H1 (cell line): ENCODE measurements at regions not wholly inside any gene's neighbourhood (a gene's known extent, or its start where the extent isn't known, plus 50 kb on each side); places are given as distances from the start of the nearest gene placed in this dataset.

Experiments
- CTCF ChIA-PET: fragments of 300-600 bp; sonication (Branson Sonifier 250); formaldehyde crosslinking; loops from one replicate; lab custom pipeline; 2021; ENCODE audit not compliant: partially characterized antibody; lab: Charles Lee
- POLR2A ChIA-PET: fragments of 300-600 bp; sonication (Branson Sonifier 250); formaldehyde crosslinking; loops from one replicate; lab custom pipeline; 2021; ENCODE audit warnings: inconsistent platforms; ENCODE audit not compliant: partially characterized antibody; lab: Charles Lee
- DNase-seq, 2 experiments: peaks; one replicate each; pipeline versions ENCODE4 v3.0.0 to v3.0.0-alpha.2; 2010 to 2022; ENCODE audit warnings: low spot score in 2 of 2, low read depth in 1 of 2, mixed read lengths in 1 of 2
- FAIRE-seq: peaks from 2 replicates; lab custom pipeline; 2011; peaks lifted over from hg19 to GRCh38; lab: Jason Lieb, UNC
- H2AFZ ChIP-seq: 2 replicates; pipeline ENCODE4 v1.8.1; 2012; ENCODE audit warnings: low read length, inconsistent platforms
- H2AK5ac ChIP-seq: 2 replicates; pipeline ENCODE4 v1.6.1; 2013; ENCODE audit warnings: low read depth, low read length
- H2BK120ac ChIP-seq: replicated peaks from 2 replicates; pipeline ENCODE3; 2013; ENCODE audit warnings: low read depth, low read length, inconsistent platforms
- H2BK12ac ChIP-seq: 2 replicates; pipeline ENCODE4 v1.6.1; 2013; ENCODE audit warnings: low read depth, low read length
- H2BK15ac ChIP-seq: 2 replicates; pipeline ENCODE4 v1.6.1; 2013; ENCODE audit warnings: low read length
- H2BK20ac ChIP-seq: 2 replicates; pipeline ENCODE4 v1.6.1; 2013; ENCODE audit warnings: low read length
- H2BK5ac ChIP-seq: 2 replicates; pipeline ENCODE4 v1.6.1; 2013; ENCODE audit warnings: low read depth, low read length
- H3K14ac ChIP-seq: 2 replicates; pipeline ENCODE4 v1.6.1; 2013; ENCODE audit warnings: inconsistent platforms; ENCODE audit not compliant: insufficient read length
- H3K18ac ChIP-seq: 2 replicates; pipeline ENCODE4 v1.6.1; 2013; ENCODE audit warnings: low read length; ENCODE audit errors: extremely low read depth
- H3K23ac ChIP-seq: 2 replicates; pipeline ENCODE4 v1.6.1; 2013; ENCODE audit warnings: inconsistent platforms; ENCODE audit not compliant: insufficient read length
- H3K23me2 ChIP-seq: 2 replicates; pipeline ENCODE4 v1.6.1; 2013; ENCODE audit warnings: low read depth, low read length
- H3K27ac ChIP-seq: 2 replicates; pipeline ENCODE4 v1.6.1; 2011; ENCODE audit warnings: low read depth, low read length, inconsistent platforms
- H3K27me3 ChIP-seq, 4 experiments: replicated peaks in 1 of 4; 1 replicate in 1 of 4; 2 replicates in 3 of 4; pipeline versions ENCODE4 v1.6.1 to v1.8.1; 2011 to 2013; ENCODE audit warnings: low read length in 3 of 4, mild to moderate bottlenecking in 3 of 4, inconsistent platforms in 2 of 4, mixed read lengths in 2 of 4, moderate library complexity in 1 of 4; ENCODE audit not compliant: control insufficient read depth in 3 of 4, insufficient read depth in 3 of 4; ENCODE audit errors: extremely low read depth in 1 of 4
- H3K36me3 ChIP-seq, 4 experiments: 2 replicates each; pipeline versions ENCODE4 v1.6.1 to v1.8.1; 2011 to 2013; ENCODE audit warnings: mild to moderate bottlenecking in 4 of 4, low read length in 3 of 4, moderate library complexity in 2 of 4, control low read depth in 1 of 4, inconsistent platforms in 1 of 4; ENCODE audit not compliant: insufficient read depth in 4 of 4, control insufficient read depth in 2 of 4
- H3K4ac ChIP-seq: replicated peaks from 2 replicates; pipeline ENCODE3; 2013; ENCODE audit warnings: low read length, low read depth, mixed read lengths, inconsistent platforms; ENCODE audit not compliant: insufficient read length
- H3K4me1 ChIP-seq, 4 experiments: replicated peaks in 1 of 4; 1 replicate in 1 of 4; 2 replicates in 3 of 4; pipeline versions ENCODE4 v1.6.1 to v1.8.1; 2011 to 2013; ENCODE audit warnings: low read length in 3 of 4, inconsistent platforms in 2 of 4, mixed read lengths in 1 of 4; ENCODE audit not compliant: insufficient read depth in 4 of 4, control insufficient read depth in 3 of 4
- H3K4me2 ChIP-seq, 2 experiments: 2 replicates each; pipeline versions ENCODE4 v1.6.1 to v1.8.1; 2011 to 2013; ENCODE audit warnings: low read depth in 2 of 2, low read length in 2 of 2, control low read depth in 1 of 2, inconsistent platforms in 1 of 2, mild to moderate bottlenecking in 1 of 2; ENCODE audit not compliant: insufficient read depth in 1 of 2
- H3K4me3 ChIP-seq, 4 experiments: fragments of 200-600, 300-600 bp in 1 of 4; sonication (generic), shearing (Covaris generic), sonication (Bioruptor Twin) in 1 of 4; 2 replicates each; pipeline versions ENCODE4 v1.5.1 to v1.8.1; 2011 to 2016; ENCODE audit warnings: low read length in 4 of 4, low read depth in 3 of 4, control low read depth in 2 of 4, inconsistent platforms in 2 of 4, mild to moderate bottlenecking in 2 of 4, mixed read lengths in 1 of 4, moderate library complexity in 1 of 4; ENCODE audit not compliant: insufficient read depth in 2 of 4; ENCODE audit errors: extremely low read depth in 1 of 4
- H3K56ac ChIP-seq: replicated peaks from 2 replicates; pipeline ENCODE3; 2013; ENCODE audit warnings: low read depth, mild to moderate bottlenecking, mixed read lengths, low read length, inconsistent platforms; ENCODE audit not compliant: insufficient read length
- H3K79me1 ChIP-seq: 2 replicates; pipeline ENCODE4 v1.6.1; 2013; ENCODE audit warnings: low read depth, low read length, control low read depth
- H3K79me2 ChIP-seq, 2 experiments: 2 replicates each; pipeline versions ENCODE4 v1.6.1 to v1.8.1; 2012 to 2013; ENCODE audit warnings: low read length in 2 of 2, mild to moderate bottlenecking in 2 of 2, inconsistent platforms in 1 of 2; ENCODE audit not compliant: insufficient read depth in 2 of 2, control insufficient read depth in 1 of 2
- H3K9ac ChIP-seq, 4 experiments: replicated peaks in 1 of 4; 1 replicate in 1 of 4; 2 replicates in 3 of 4; pipeline versions ENCODE4 v1.6.1 to v1.8.1; 2011 to 2013; ENCODE audit warnings: low read depth in 3 of 4, low read length in 3 of 4, control low read depth in 2 of 4, mild to moderate bottlenecking in 2 of 4, moderate library complexity in 2 of 4, inconsistent platforms in 1 of 4; ENCODE audit errors: extremely low read depth in 1 of 4
- H3K9me3 ChIP-seq, 2 experiments: 2 replicates each; pipeline versions ENCODE4 v1.6.1 to v1.8.1; 2012 to 2013; ENCODE audit warnings: mild to moderate bottlenecking in 2 of 2, moderate library complexity in 2 of 2, control low read depth in 1 of 2, inconsistent platforms in 1 of 2, low read depth in 1 of 2, low read length in 1 of 2, mixed read lengths in 1 of 2; ENCODE audit not compliant: insufficient read depth in 2 of 2
- H4K20me1 ChIP-seq, 2 experiments: replicated peaks in 1 of 2; 2 replicates each; pipeline versions ENCODE3 to v1.8.1; 2011 to 2013; ENCODE audit warnings: inconsistent platforms in 2 of 2, low read length in 2 of 2, mild to moderate bottlenecking in 1 of 2; ENCODE audit not compliant: insufficient read depth in 2 of 2, control insufficient read depth in 1 of 2
- H4K5ac ChIP-seq: 2 replicates; pipeline ENCODE4 v1.6.1; 2013; ENCODE audit warnings: low read length, low read depth, mixed read lengths, inconsistent platforms; ENCODE audit not compliant: insufficient read length
- H4K8ac ChIP-seq: 2 replicates; pipeline ENCODE4 v1.8.0; 2013; ENCODE audit warnings: mild to moderate bottlenecking, moderate library complexity, low read length, inconsistent platforms; ENCODE audit not compliant: insufficient read depth; ENCODE audit errors: extremely low read depth
- H4K91ac ChIP-seq: replicated peaks from 2 replicates; pipeline ENCODE3; 2013; ENCODE audit warnings: low read length, mixed read lengths, inconsistent platforms; ENCODE audit not compliant: insufficient read length
- BACH1 ChIP-seq: IDR thresholded peaks from 2 replicates; pipeline ENCODE4 v1.6.1; 2012; ENCODE audit warnings: low read length, improper control_type of control experiment
- CHD1 ChIP-seq: IDR thresholded peaks from 2 replicates; pipeline ENCODE4 v1.6.1; 2012; ENCODE audit warnings: low read depth, low read length, improper control_type of control experiment
- HDAC2 ChIP-seq, 2 experiments: fragments of 300-600 bp in 1 of 2; sonication (generic) in 1 of 2; IDR thresholded peaks; 2 replicates each; pipeline ENCODE4 v1.6.1; 2011 to 2012; ENCODE audit warnings: low read depth in 2 of 2, low read length in 2 of 2, mild to moderate bottlenecking in 2 of 2, moderate library complexity in 2 of 2, borderline replicate concordance in 1 of 2, inconsistent platforms in 1 of 2
- HDAC6 ChIP-seq: IDR thresholded peaks from one replicate; pipeline ENCODE4 v1.7.1; 2012; ENCODE audit warnings: low read depth, mild to moderate bottlenecking, inconsistent platforms, low read length, moderate library complexity
- KDM4A ChIP-seq: IDR thresholded peaks from one replicate; pipeline ENCODE4 v1.7.1; 2012; ENCODE audit warnings: low read depth, mild to moderate bottlenecking, moderate library complexity, low read length, inconsistent platforms; ENCODE audit not compliant: severe bottlenecking
- MAFK ChIP-seq: IDR thresholded peaks from 2 replicates; pipeline ENCODE4 v1.6.1; 2012; ENCODE audit warnings: low read depth, mild to moderate bottlenecking, improper control_type of control experiment, low read length
- RFX5 ChIP-seq: IDR thresholded peaks from 2 replicates; pipeline ENCODE4 v1.6.1; 2011; ENCODE audit warnings: low read depth, low read length, improper control_type of control experiment, borderline replicate concordance
- SP1 ChIP-seq: IDR thresholded peaks from 2 replicates; pipeline ENCODE4 v1.6.1; 2011; ENCODE audit warnings: low read depth, low read length
- TEAD4 ChIP-seq: IDR thresholded peaks from 2 replicates; pipeline ENCODE4 v1.6.1; 2012; ENCODE audit warnings: low read depth, low read length, inconsistent platforms, mixed read lengths
- WGBS, 2 experiments: shearing (Covaris generic) in 1 of 2; methylation state at CpG; one replicate each; pipeline versions ENCODE4 v1.1.6 to v1.1.7; 2013 to 2015; ENCODE audit warnings: low lambda C conversion rate in 2 of 2, mixed read lengths in 2 of 2, inconsistent platforms in 1 of 2, low coverage in 1 of 2, missing lambda C conversion rate in 1 of 2; ENCODE audit not compliant: insufficient replicate concordance in 2 of 2, insufficient coverage in 1 of 2, insufficient read length in 1 of 2; ENCODE audit errors: extremely low coverage in 1 of 2, missing lambda C conversion rate in 1 of 2; 5-methylcytosine and 5-hydroxymethylcytosine counted together
- TF ChIP-seq, protein P1 (sequence below), 3 experiments: IDR thresholded peaks; 1 replicate in 2 of 3; 2 replicates in 1 of 3; pipeline versions ENCODE4 v1.5.1 to v1.6.1; 2011; ENCODE audit warnings: low read length in 3 of 3, mild to moderate bottlenecking in 3 of 3, inconsistent platforms in 2 of 3, low read depth in 1 of 3, moderate library complexity in 1 of 3; ENCODE audit not compliant: insufficient read depth in 1 of 3; ENCODE audit errors: control extremely low read depth in 1 of 3
- TF ChIP-seq, protein P2 (sequence below): IDR thresholded peaks from 2 replicates; pipeline ENCODE4 v1.6.1; 2011; ENCODE audit warnings: low read depth, mild to moderate bottlenecking, low read length; ENCODE audit not compliant: insufficient read depth

DNA sequence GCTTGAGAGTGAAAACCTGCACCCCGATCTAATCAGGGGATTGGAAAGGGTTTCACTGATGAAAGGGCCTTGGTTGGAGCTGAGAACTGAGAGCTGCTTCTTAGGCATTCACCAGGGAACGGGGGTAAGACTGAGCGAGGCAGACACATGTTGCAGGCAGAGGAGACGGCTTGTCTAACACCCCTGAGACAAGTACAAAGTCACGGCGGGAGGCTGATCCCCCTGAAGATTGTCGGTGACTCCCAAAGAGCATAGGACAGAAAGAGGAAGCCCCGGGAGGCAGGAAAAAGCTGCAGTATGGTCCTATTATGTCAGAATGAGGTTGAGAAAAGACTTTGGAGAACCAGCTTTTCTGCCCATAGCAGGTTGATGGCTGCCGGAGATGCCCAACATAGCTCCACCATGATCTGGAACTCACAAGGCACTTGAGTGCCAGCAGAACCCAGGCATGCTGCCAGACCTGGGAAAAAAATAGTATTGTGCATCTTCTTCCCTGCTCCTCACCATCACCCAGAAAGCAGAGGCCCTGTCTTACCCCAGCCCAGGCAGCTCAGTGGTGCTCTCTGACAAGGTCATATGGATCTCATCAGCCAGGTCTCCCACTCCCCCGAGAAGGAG lies 463.9 kb upstream of the PROX1 start:
- FAIRE-seq (no peak), DNase-seq (no peak)
- H3K4ac ChIP-seq: no peak overlapping the region
- H2BK20ac ChIP-seq: no peak overlapping the region
- no peak overlapping the region for H3K4me3 ChIP-seq
- no peak overlapping the region for H3K14ac ChIP-seq
- no peak overlapping the region for H4K5ac ChIP-seq
- no peak overlapping the region for H4K91ac ChIP-seq
- H3K36me3 ChIP-seq: no peaks in the 10 kb centered on the region
- H3K27ac ChIP-seq: no peak overlapping the region
- H2BK5ac ChIP-seq: no peak overlapping the region
- ChIA-PET POLR2A (interaction anchor here (1.0 kb wide), 1 partner anchor 11 kb away, joined by 3 read pairs; no protein-coding TSS in a partner anchor), CTCF (no interaction called here)
- no peaks in the 10 kb centered on the region for H3K23me2 ChIP-seq
- no peak overlapping the region for H3K56ac ChIP-seq
- no peak overlapping the region for H2BK120ac ChIP-seq
- 86% methylated on average over 10 of the region's 10 CpGs; no CpG with 5 or more reads in 1 of the 2 experiments for WGBS, 2 experiments
- H2BK15ac ChIP-seq: no peak overlapping the region
- no peaks in the 10 kb centered on the region for H3K4me1 ChIP-seq
- no peak overlapping the region for H3K23ac ChIP-seq
- no peak overlapping the region for H4K8ac ChIP-seq
- H3K79me1 ChIP-seq: no peaks in the 10 kb centered on the region
- 0 out of 4 replicates have a peak, but pooled peaks cover 0 to 6% of the 10 kb centered on the region in 2 experiments for H3K9me3 ChIP-seq
- H4K20me1 ChIP-seq: no peaks in the 10 kb centered on the region
- no peak overlapping the region for H2AFZ ChIP-seq
- no peaks in the 10 kb centered on the region for H3K79me2 ChIP-seq
- H2AK5ac ChIP-seq: no peak overlapping the region
- no peak overlapping the region for H3K4me2 ChIP-seq
- no peak overlapping the region for H3K18ac ChIP-seq
- H3K27me3 ChIP-seq: no peaks in the 10 kb centered on the region
- H2BK12ac ChIP-seq: no peak overlapping the region
- no peak overlapping the region for H3K9ac ChIP-seq
- TF ChIP-seq, protein P1, sequence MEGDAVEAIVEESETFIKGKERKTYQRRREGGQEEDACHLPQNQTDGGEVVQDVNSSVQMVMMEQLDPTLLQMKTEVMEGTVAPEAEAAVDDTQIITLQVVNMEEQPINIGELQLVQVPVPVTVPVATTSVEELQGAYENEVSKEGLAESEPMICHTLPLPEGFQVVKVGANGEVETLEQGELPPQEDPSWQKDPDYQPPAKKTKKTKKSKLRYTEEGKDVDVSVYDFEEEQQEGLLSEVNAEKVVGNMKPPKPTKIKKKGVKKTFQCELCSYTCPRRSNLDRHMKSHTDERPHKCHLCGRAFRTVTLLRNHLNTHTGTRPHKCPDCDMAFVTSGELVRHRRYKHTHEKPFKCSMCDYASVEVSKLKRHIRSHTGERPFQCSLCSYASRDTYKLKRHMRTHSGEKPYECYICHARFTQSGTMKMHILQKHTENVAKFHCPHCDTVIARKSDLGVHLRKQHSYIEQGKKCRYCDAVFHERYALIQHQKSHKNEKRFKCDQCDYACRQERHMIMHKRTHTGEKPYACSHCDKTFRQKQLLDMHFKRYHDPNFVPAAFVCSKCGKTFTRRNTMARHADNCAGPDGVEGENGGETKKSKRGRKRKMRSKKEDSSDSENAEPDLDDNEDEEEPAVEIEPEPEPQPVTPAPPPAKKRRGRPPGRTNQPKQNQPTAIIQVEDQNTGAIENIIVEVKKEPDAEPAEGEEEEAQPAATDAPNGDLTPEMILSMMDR (IDR thresholded peaks at IDR 0.05; ENCODE audit: control extremely low read depth in 1 of 3, insufficient read depth in 1 of 3, low read depth in 1 of 3, low read length in 3 of 3): no peak
- TF ChIP-seq, protein P2, sequence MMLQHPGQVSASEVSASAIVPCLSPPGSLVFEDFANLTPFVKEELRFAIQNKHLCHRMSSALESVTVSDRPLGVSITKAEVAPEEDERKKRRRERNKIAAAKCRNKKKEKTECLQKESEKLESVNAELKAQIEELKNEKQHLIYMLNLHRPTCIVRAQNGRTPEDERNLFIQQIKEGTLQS: no peak
- TF ChIP-seq BACH1 (no peak), SP1 (no peak), KDM4A (no peak), HDAC6 (no peak), MAFK (no peak), HDAC2 (IDR thresholded peaks at IDR 0.05; ENCODE audit: borderline replicate concordance in 1 of 2, low read depth in 2 of 2, low read length in 2 of 2) (no peak), RFX5 (no peak), TEAD4 (no peak), CHD1 (no peak)
